PC-9 (cell line): ENCODE measurements at regions not wholly inside any gene's neighbourhood (a gene's known extent, or its start where the extent isn't known, plus 50 kb on each side); places are given as distances from the start of the nearest gene placed in this dataset.
A peak's percentile ranks its signal among the peaks of the same experiment; 100 is the strongest.

Source experiments
- BruUV-seq: library from RNA; stranded (reverse); fragments of 400-500 nt; replicated peaks from 2 replicates; lab custom pipeline; 2021; lab: Mats Ljungman, UMichigan
- CTCF ChIA-PET: fragments of 300-600 bp; sonication (Branson Sonifier 250); formaldehyde crosslinking; loops from one replicate; lab custom pipeline; 2022; ENCODE audit warnings: antibody characterized with exemption; lab: Charles Lee
- POLR2A ChIA-PET: fragments of 300-600 bp; sonication (Branson Sonifier 250); formaldehyde crosslinking; loops from one replicate; lab custom pipeline; 2022; ENCODE audit warnings: antibody characterized with exemption; ENCODE audit not compliant: unreplicated experiment; lab: Charles Lee
- DNase-seq, 2 experiments: peaks; one replicate each; pipeline versions ENCODE4 v3.0.0 to v3.0.0-alpha.2; 2015 to 2022; ENCODE audit warnings: mixed read lengths in 1 of 2
- H2AFZ ChIP-seq: fragments of 200-600 bp; sonication (generic); 2 replicates; pipeline ENCODE4 v1.8.1; 2017; ENCODE audit warnings: antibody characterized with exemption
- H3F3A ChIP-seq: fragments of 200-600 bp; sonication (generic); 2 replicates; pipeline ENCODE4 v1.8.1; 2017; ENCODE audit warnings: antibody characterized with exemption, mild to moderate bottlenecking, low read depth; ENCODE audit not compliant: insufficient read depth
- H3K27ac ChIP-seq: fragments of 200-600 bp; sonication (generic); 2 replicates; pipeline ENCODE4 v1.6.1; 2016; ENCODE audit warnings: mixed run types
- H3K27me3 ChIP-seq: fragments of 200-600 bp; sonication (generic); 2 replicates; pipeline ENCODE4 v1.6.1; 2016; ENCODE audit warnings: low read depth, mixed run types; ENCODE audit not compliant: insufficient read depth
- H3K36me3 ChIP-seq: fragments of 200-600 bp; sonication (generic); 2 replicates; pipeline ENCODE4 v1.6.1; 2016; ENCODE audit warnings: low read depth, mixed run types
- H3K4me1 ChIP-seq: fragments of 200-600 bp; sonication (generic); replicated peaks from 2 replicates; pipeline ENCODE4 v1.6.1; 2016; ENCODE audit warnings: mixed run types; ENCODE audit not compliant: insufficient read depth
- H3K4me2 ChIP-seq: fragments of 200-600 bp; sonication (generic); 2 replicates; pipeline ENCODE4 v1.6.1; 2017; ENCODE audit warnings: mixed run types
- H3K4me3 ChIP-seq: fragments of 200-600 bp; sonication (generic); 2 replicates; pipeline ENCODE4 v1.6.1; 2016; ENCODE audit warnings: mixed run types
- H3K79me2 ChIP-seq: fragments of 200-600 bp; sonication (generic); 2 replicates; pipeline ENCODE4 v1.6.1; 2017; ENCODE audit warnings: low read depth, mixed run types
- H3K9me2 ChIP-seq: fragments of 200-600 bp; sonication (generic); 2 replicates; pipeline ENCODE4 v1.8.1; 2017; ENCODE audit warnings: mild to moderate bottlenecking; ENCODE audit not compliant: insufficient read depth
- H3K9me3 ChIP-seq: fragments of 200-600 bp; sonication (generic); 2 replicates; pipeline ENCODE4 v1.8.1; 2016; ENCODE audit warnings: low read depth; ENCODE audit not compliant: insufficient read depth
- H4K20me1 ChIP-seq: fragments of 200-600 bp; sonication (generic); 2 replicates; pipeline ENCODE4 v1.8.1; 2017; ENCODE audit not compliant: insufficient read depth
- EZH2 ChIP-seq: fragments of 200-600 bp; sonication (generic); IDR thresholded peaks from 2 replicates; pipeline ENCODE4 v1.8.0; 2017; ENCODE audit warnings: antibody characterized with exemption, low read depth
- intact Hi-C: fragments of 100-400 bp; cut with micrococcal nuclease; formaldehyde crosslinking; loops from one replicate; pipeline ENCODE4 v1.10.0; 2022; ENCODE audit not compliant: unreplicated experiment
- TF ChIP-seq, protein P1 (sequence below): fragments of 200-600 bp; sonication (generic); conservative IDR thresholded peaks from 2 replicates; pipeline ENCODE4 v1.6.1; 2017; ENCODE audit warnings: mixed run types, antibody characterized with exemption, mild to moderate bottlenecking, moderate library complexity

DNA sequence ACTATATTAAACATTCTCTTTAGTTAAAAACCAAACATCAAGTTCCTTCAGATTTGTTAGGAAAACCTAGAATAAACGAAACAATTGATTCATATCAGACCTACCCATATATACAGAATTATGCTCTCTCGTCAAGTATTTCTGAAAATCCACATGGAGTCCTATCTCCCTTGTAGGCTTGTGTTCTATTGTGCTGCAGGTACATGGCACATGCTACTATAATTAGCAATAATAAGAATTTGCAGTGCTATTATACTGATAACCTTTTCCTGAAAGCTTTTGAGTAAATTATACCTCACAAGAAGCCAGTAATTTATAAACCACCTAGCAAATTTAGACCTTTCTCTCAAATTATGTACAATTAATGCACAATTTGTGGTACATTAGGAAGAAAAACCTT is 158.6 kb upstream of the STK17B start:
- H3K27ac ChIP-seq: no peak overlapping the region

DNA sequence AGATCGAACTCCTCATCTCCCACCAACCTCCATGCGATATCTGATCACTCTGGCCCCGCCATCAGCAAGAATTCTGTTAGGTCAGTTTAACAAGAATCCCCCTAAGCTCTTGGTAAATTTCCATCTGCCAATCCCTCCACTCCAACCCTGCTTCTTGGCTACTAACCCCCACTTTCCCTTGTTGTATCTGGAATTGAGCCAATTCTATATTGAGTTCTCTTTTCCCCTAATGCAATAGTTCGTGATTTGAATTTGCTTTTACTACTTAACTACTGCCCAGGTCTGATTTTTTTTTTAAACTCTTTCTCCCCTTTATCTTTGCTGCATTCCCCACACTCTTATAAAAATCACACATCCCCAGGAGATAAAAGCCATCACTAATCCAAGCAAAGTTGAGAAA is 159.3 kb upstream of the STK17B start:
- Histone ChIP-seq H3F3A (peaks cover 15% of the 10 kb centered on the region), H4K20me1 (no peaks in the 10 kb centered on the region), H3K79me2 (no peaks in the 10 kb centered on the region), H3K27me3 (no peaks in the 10 kb centered on the region), H3K4me1 (peaks cover 36% of the 10 kb centered on the region), H3K9me3 (peaks cover 5% of the 10 kb centered on the region; the same call in 1 of the 2 replicates), H3K4me2 (peak overlapping the region; percentile 55; the same call in 1 of the 2 replicates), H3K4me3 (no peak overlapping the region), H3K27ac (peak overlapping the region; percentile 74), H3K36me3 (no peaks in the 10 kb centered on the region), H3K9me2 (no peaks in the 10 kb centered on the region), H2AFZ (no peak overlapping the region)
- intact Hi-C loops: loop anchor here (2.0 kb wide), 1 partner anchor 16 kb away; no protein-coding TSS in a partner anchor
- TF ChIP-seq, protein P1, sequence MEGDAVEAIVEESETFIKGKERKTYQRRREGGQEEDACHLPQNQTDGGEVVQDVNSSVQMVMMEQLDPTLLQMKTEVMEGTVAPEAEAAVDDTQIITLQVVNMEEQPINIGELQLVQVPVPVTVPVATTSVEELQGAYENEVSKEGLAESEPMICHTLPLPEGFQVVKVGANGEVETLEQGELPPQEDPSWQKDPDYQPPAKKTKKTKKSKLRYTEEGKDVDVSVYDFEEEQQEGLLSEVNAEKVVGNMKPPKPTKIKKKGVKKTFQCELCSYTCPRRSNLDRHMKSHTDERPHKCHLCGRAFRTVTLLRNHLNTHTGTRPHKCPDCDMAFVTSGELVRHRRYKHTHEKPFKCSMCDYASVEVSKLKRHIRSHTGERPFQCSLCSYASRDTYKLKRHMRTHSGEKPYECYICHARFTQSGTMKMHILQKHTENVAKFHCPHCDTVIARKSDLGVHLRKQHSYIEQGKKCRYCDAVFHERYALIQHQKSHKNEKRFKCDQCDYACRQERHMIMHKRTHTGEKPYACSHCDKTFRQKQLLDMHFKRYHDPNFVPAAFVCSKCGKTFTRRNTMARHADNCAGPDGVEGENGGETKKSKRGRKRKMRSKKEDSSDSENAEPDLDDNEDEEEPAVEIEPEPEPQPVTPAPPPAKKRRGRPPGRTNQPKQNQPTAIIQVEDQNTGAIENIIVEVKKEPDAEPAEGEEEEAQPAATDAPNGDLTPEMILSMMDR: no peak
- TF ChIP-seq EZH2: no peak
- BruUV-seq: no TSS peak
- POLR2A ChIA-PET: interaction anchor here (0.6 kb wide), 1 partner anchor 167 kb away, joined by 12 read pairs; no protein-coding TSS in a partner anchor
- CTCF ChIA-PET: no interaction called here
- DNase-seq: no peak

More for the DNA sequence above, 158.6 kb upstream of the STK17B start:
- Histone ChIP-seq H3K27me3 (no peaks in the 10 kb centered on the region), H3K9me2 (no peaks in the 10 kb centered on the region), H2AFZ (no peak overlapping the region), H3F3A (peaks cover 10% of the 10 kb centered on the region; the same call in 1 of the 2 replicates), H3K36me3 (no peaks in the 10 kb centered on the region), H3K79me2 (no peaks in the 10 kb centered on the region), H4K20me1 (no peaks in the 10 kb centered on the region), H3K9me3 (peaks cover 5% of the 10 kb centered on the region; the same call in 1 of the 2 replicates), H3K4me3 (no peak overlapping the region), H3K4me2 (no peak overlapping the region), H3K4me1 (peaks cover 29% of the 10 kb centered on the region)
- intact Hi-C loops: loop anchor here (2.0 kb wide), 1 partner anchor 15 kb away; no protein-coding TSS in a partner anchor
- BruUV-seq: no TSS peak
- DNase-seq: no peak
- TF ChIP-seq, protein P1: no peak
- no peak for TF ChIP-seq EZH2
- CTCF ChIA-PET: no interaction called here
- POLR2A ChIA-PET: no interaction called here

GRCh38 chr2:196331143-196331542 is 159.8 kb upstream of the STK17B start:
- DNase-seq: peak; percentile 37 to 79
- ChIA-PET CTCF (no interaction called here), POLR2A (interaction anchor here (0.6 kb wide), 1 partner anchor 168 kb away, joined by 12 read pairs; no protein-coding TSS in a partner anchor)
- H3K4me2 ChIP-seq: peak overlapping the region; percentile 55
- peaks cover 39% of the 10 kb centered on the region for H3K4me1 ChIP-seq
- TF ChIP-seq, protein P1: no peak
- TF ChIP-seq EZH2: no peak
- no peaks in the 10 kb centered on the region for H4K20me1 ChIP-seq
- no peaks in the 10 kb centered on the region for H3K27me3 ChIP-seq
- no peaks in the 10 kb centered on the region for H3K79me2 ChIP-seq
- intact Hi-C loops: loop anchor here (2.0 kb wide), 1 partner anchor 16 kb away; no protein-coding TSS in a partner anchor
- peaks cover 5% of the 10 kb centered on the region; the same call in 1 of the 2 replicates for H3K9me3 ChIP-seq
- H3K9me2 ChIP-seq: no peaks in the 10 kb centered on the region
- no TSS peak for BruUV-seq
- H2AFZ ChIP-seq: no peak overlapping the region
- H3K36me3 ChIP-seq: no peaks in the 10 kb centered on the region
- peak overlapping the region; percentile 74 for H3K27ac ChIP-seq
- H3F3A ChIP-seq: peaks cover 17% of the 10 kb centered on the region
- no peak overlapping the region for H3K4me3 ChIP-seq
